Smooth muscle cell (in vitro differentiated cells): ENCODE measurements at regions not wholly inside any gene's neighbourhood (a gene's known extent, or its start where the extent isn't known, plus 50 kb on each side); places are given as distances from the start of the nearest gene placed in this dataset.
"Not testable (repeated sequence)": the region's sequence is repeated elsewhere in the genome, so short reads cannot be mapped to it uniquely, and the experiment has no call there.

Experiments
- DNase-seq: peaks from one replicate; lab custom pipeline; 2025; ENCODE audit not compliant: unreplicated experiment; lab: John Stamatoyannopoulos, UW
- H2AFZ ChIP-seq: fragments of 200-600 bp; sonication (generic); 2 replicates; pipeline ENCODE4 v1.6.0; 2016; ENCODE audit warnings: antibody characterized with exemption, low read depth, mild to moderate bottlenecking
- H3F3A ChIP-seq: fragments of 200-600 bp; sonication (generic); 2 replicates; pipeline ENCODE4 v1.6.0; 2017; ENCODE audit warnings: antibody characterized with exemption, low read depth
- H3K27ac ChIP-seq: fragments of 200-600 bp; sonication (generic); 2 replicates; pipeline ENCODE4 v1.5.1; 2016; ENCODE audit warnings: low read depth, mild to moderate bottlenecking
- H3K27me3 ChIP-seq: fragments of 200-600 bp; sonication (generic); 2 replicates; pipeline ENCODE4 v1.6.1; 2016; ENCODE audit warnings: low read depth, mild to moderate bottlenecking
- H3K36me3 ChIP-seq: fragments of 200-600 bp; sonication (generic); 2 replicates; pipeline ENCODE4 v1.5.1; 2016; ENCODE audit warnings: low read depth
- H3K4me1 ChIP-seq: fragments of 200-600 bp; sonication (generic); 2 replicates; pipeline ENCODE4 v1.5.1; 2016; ENCODE audit warnings: low read depth
- H3K4me2 ChIP-seq: fragments of 200-600 bp; sonication (generic); 2 replicates; pipeline ENCODE4 v1.6.0; 2016; ENCODE audit warnings: mild to moderate bottlenecking
- H3K4me3 ChIP-seq: fragments of 200-600 bp; sonication (generic); 2 replicates; pipeline ENCODE4 v1.5.1; 2016; ENCODE audit warnings: mild to moderate bottlenecking
- H3K79me2 ChIP-seq: fragments of 200-600 bp; sonication (generic); 2 replicates; pipeline ENCODE4 v1.6.0; 2016; ENCODE audit warnings: low read depth, mild to moderate bottlenecking
- H3K9ac ChIP-seq: fragments of 200-600 bp; sonication (generic); 2 replicates; pipeline ENCODE4 v1.6.0; 2016; ENCODE audit warnings: low read depth
- H3K9me3 ChIP-seq: fragments of 200-600 bp; sonication (generic); replicated peaks from 2 replicates; pipeline ENCODE4 v1.5.1; 2016; ENCODE audit warnings: low read depth
- H4K20me1 ChIP-seq: fragments of 200-600 bp; sonication (generic); 2 replicates; pipeline ENCODE4 v1.6.0; 2016; ENCODE audit warnings: low read depth
- WGBS: methylation state at CpG from one replicate; pipeline ENCODE4 v1.1.7; 2016; ENCODE audit warnings: low lambda C conversion rate; 5-methylcytosine and 5-hydroxymethylcytosine counted together
- TF ChIP-seq, protein P1 (sequence below): fragments of 200-600 bp; sonication (generic); IDR thresholded peaks from 2 replicates; pipeline ENCODE4 v1.5.1; 2017; ENCODE audit warnings: borderline replicate concordance, mild to moderate bottlenecking, antibody characterized with exemption; ENCODE audit not compliant: insufficient read depth, poor library complexity, severe bottlenecking

- H3K27ac ChIP-seq: no peak overlapping the region
- 96% methylated on average over 1 of the region's 1 CpG for WGBS
- no peak overlapping the region for H3K9ac ChIP-seq
- H3K4me3 ChIP-seq: no peak overlapping the region
- no peaks in the 10 kb centered on the region for H3F3A ChIP-seq
- H4K20me1 ChIP-seq: no peaks in the 10 kb centered on the region
- H2AFZ ChIP-seq: no peak overlapping the region
- H3K9me3 ChIP-seq: no peaks in the 10 kb centered on the region
- no peak for DNase-seq
- no peaks in the 10 kb centered on the region for H3K79me2 ChIP-seq
- no peaks in the 10 kb centered on the region for H3K27me3 ChIP-seq
- H3K4me2 ChIP-seq: no peak overlapping the region
- no peaks in the 10 kb centered on the region for H3K4me1 ChIP-seq
- no peaks in the 10 kb centered on the region for H3K36me3 ChIP-seq
- TF ChIP-seq, protein P1, sequence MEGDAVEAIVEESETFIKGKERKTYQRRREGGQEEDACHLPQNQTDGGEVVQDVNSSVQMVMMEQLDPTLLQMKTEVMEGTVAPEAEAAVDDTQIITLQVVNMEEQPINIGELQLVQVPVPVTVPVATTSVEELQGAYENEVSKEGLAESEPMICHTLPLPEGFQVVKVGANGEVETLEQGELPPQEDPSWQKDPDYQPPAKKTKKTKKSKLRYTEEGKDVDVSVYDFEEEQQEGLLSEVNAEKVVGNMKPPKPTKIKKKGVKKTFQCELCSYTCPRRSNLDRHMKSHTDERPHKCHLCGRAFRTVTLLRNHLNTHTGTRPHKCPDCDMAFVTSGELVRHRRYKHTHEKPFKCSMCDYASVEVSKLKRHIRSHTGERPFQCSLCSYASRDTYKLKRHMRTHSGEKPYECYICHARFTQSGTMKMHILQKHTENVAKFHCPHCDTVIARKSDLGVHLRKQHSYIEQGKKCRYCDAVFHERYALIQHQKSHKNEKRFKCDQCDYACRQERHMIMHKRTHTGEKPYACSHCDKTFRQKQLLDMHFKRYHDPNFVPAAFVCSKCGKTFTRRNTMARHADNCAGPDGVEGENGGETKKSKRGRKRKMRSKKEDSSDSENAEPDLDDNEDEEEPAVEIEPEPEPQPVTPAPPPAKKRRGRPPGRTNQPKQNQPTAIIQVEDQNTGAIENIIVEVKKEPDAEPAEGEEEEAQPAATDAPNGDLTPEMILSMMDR: no peak
Measured at GRCh38 chr2:104977958-104978357, 59.9 kb upstream of the MRPS9 start.

- H3K4me2 ChIP-seq, H2AFZ ChIP-seq, H3K4me3 ChIP-seq, H3K4me1 ChIP-seq, H3K27ac ChIP-seq, H4K20me1 ChIP-seq, H3F3A ChIP-seq, H3K27me3 ChIP-seq, H3K79me2 ChIP-seq, H3K36me3 ChIP-seq, H3K9me3 ChIP-seq, DNase-seq, H3K9ac ChIP-seq: not testable (repeated sequence)
- 78% methylated on average over 6 of the region's 6 CpGs for whole genome bisulfite sequencing
Measured at GRCh38 chr2:104979786-104980185, 58.1 kb upstream of the MRPS9 start.

DNA sequence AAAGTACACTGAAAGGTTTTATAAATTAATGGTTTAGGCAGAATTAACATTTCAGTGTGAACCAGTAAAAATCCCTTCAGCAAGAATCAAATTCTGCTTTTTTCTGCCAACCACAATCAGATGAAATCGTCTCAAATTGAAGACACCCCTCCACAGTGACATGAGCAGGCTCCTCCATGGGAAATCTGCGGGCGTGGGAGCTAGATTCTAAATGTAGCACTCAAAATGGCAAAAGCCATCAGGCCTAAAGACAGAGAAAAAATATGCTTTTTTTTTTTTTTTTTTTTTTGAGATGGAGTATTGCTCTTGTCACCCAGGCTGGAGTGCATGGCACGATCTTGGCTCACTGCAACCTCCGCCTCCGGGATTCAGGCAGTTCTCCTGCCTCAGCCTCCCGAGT, 55.8 kb upstream of the MRPS9 start:
- DNase-seq: no peak
- no peak overlapping the region for H3K4me3 ChIP-seq
- no peaks in the 10 kb centered on the region for H3K27me3 ChIP-seq
- no peak overlapping the region for H3K9ac ChIP-seq
- H3F3A ChIP-seq: no peaks in the 10 kb centered on the region
- no peaks in the 10 kb centered on the region for H3K9me3 ChIP-seq
- no peaks in the 10 kb centered on the region for H3K36me3 ChIP-seq
- no peak overlapping the region for H2AFZ ChIP-seq
- H3K4me2 ChIP-seq: no peak overlapping the region
- H3K4me1 ChIP-seq: no peaks in the 10 kb centered on the region
- H4K20me1 ChIP-seq: no peaks in the 10 kb centered on the region
- H3K79me2 ChIP-seq: no peaks in the 10 kb centered on the region
- WGBS: 88% methylated on average over 7 of the region's 7 CpGs
- TF ChIP-seq, protein P1: no peak
- H3K27ac ChIP-seq: no peak overlapping the region
